RCC 7860 (cell line): ENCODE measurements at regions not wholly inside any gene's neighbourhood (a gene's known extent, or its start where the extent isn't known, plus 50 kb on each side); places are given as distances from the start of the nearest gene placed in this dataset.
"Not testable (repeated sequence)": the region's sequence is repeated elsewhere in the genome, so short reads cannot be mapped to it uniquely, and the experiment has no call there.

Experiments used
- DNase-seq: peaks from one replicate; pipeline ENCODE4 v3.0.0-alpha.2; 2015; ENCODE audit warnings: low spot score
- FAIRE-seq: peaks from 2 replicates; lab custom pipeline; 2012; peaks lifted over from hg19 to GRCh38; lab: Jason Lieb, UNC

DNA sequence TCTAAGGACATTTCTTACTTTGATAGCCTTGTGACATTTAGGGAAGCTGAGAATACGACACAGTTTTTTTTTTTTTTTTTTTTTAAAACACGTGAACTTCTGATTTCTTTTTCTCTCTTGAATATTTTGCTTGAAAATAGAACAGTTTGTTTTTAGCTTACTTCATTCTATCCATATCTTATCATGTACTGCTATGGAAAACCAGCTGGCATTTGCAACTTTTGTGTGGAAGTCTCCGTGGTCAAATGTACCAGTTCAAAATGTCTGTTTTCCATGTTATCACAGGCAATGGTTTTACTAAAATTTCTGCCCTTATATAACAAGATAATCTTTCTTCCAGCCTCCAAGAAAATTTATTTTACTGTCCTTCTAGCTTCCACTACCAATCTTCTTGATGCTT is 821.6 kb downstream of the DNAJB9 start:
- FAIRE-seq (no peak), DNase-seq (no peak)

DNA sequence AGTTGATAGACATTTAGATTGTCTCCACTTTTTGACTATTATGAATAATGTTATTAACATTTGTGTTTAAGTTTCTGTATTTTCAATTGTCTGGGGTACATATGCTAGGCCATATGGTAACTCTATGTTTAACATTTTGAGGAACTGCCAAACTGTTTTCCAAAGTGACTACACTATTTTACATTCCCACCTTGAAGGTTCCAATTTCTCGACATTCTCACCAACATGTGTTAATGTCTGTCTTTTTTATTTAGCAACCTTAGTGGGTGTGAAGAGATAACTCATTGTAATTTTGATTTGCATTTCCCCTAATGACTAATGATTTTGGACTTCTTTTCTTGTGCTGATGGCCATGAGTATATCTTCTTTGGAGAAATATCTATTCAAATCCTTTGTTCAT is 832.4 kb downstream of the DNAJB9 start:
- DNase-seq (no peak), FAIRE-seq (no peak)

DNA sequence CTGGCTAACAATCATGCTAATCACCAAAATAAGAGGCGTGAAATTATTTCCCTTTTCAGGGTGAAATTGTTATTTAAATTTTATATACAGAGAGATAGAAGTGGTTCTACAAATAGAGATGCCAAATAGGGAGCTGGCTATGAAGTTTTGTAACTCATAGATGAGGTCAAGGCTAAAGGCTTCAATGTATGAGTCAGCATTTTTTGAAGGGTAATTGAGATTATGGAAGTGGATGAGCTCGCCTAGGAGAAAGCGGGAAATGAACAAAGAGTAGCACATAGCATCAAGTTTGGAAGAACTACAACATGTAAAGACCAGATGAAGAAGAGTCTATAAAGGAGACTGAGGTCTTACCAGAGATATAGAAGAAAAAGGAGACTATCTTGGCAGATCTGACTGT is 838.1 kb downstream of the DNAJB9 start:
- no peak for FAIRE-seq
- DNase-seq = no peak

GRCh38 chr7:109437957-109438356 is 868.3 kb downstream of the DNAJB9 start:
- no peak for FAIRE-seq
- no peak for DNase-seq

- no peak for DNase-seq
- FAIRE-seq = no peak
These were observed 880.1 kb downstream of the DNAJB9 start for GRCh38 chr7:109449760-109450159.

DNA sequence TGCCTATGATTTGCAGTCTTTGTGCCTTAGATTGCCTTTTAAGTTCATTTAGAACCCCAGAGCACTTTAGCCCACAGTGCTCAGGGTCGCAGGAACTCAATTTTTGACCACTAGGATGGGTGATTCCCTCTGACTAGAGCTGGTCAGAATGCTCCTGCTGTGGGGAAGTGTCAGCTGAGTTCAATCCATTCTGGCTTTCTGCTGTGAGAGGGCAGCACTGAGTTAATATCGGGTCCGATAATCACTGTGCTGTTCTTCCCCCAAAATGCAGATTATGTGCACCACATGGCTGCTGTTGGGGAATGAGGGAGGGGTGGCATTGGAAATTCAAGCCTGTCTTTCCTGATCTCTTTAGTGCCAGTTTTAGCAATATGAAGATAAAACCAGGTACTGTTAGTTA is 886.4 kb downstream of the DNAJB9 start:
- DNase-seq (no peak), FAIRE-seq (no peak)

DNA sequence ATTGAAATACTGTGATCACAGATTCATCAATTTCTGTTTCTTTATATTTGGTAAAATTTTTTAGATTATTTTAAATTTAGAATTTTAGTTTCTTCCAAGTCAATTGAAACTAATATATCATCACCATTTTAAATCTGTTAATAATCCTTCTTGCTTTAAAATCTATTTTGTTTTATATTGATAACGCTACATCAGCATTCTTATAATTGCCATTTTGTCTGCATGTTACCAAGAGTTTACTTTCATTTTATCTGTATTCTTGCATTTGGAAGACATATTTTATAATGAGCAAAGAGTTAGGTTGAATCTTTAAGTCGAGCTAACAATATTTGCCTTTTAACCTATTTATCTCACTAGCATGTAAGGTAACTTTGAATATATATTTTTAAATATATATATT is 890.6 kb downstream of the DNAJB9 start:
- no peak for FAIRE-seq
- no peak for DNase-seq

GRCh38 chr7:109462171-109462570 is 892.5 kb downstream of the DNAJB9 start:
- DNase-seq (no peak), FAIRE-seq (no peak)

DNA sequence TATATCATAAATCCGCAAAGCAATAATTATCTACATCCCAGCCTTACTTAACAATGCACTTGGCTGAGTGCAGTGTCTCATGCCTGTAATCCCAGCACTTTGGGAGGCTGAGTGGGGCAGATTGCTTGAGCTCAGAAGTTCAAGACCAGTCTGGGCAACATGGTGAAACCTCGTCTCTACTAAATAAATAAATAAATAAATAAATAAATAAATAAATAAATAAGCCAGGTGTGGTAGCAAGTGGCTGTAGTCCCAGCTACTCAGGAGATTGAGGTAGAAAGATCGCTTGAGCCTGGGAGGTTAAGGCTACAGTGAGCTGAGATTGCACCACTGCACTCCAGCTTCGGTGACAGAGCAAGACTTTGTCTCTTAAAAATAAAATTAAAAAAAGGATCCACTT is 898.1 kb downstream of the DNAJB9 start:
- DNase-seq, FAIRE-seq: not testable (repeated sequence)

- FAIRE-seq (no peak), DNase-seq (no peak)
These were observed 903.5 kb downstream of the DNAJB9 start for GRCh38 chr7:109473172-109473571.

DNA sequence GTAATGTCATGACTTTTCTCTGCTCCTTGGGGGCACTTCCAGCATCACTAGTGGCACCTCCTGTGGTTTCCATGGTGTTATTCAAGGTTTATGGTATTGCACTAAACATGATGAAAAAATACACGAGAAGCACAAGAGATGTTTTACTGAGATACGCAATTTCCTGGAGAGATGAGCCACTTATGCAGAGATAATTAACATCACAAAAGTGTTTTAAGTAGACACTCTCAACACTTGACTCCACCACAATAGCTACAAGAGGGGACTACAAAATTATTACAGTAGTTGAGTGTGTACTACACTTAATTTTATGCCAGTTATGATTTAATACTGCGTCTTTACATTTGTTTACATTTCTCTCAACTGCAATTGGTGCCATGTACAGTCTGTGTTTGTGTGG is 906.7 kb downstream of the DNAJB9 start:
- DNase-seq (no peak), FAIRE-seq (no peak)

GRCh38 chr7:109479388-109479787 is 909.7 kb downstream of the DNAJB9 start:
- no peak for FAIRE-seq
- no peak for DNase-seq

- DNase-seq, FAIRE-seq: not testable (repeated sequence)
These were observed 920.9 kb downstream of the DNAJB9 start for GRCh38 chr7:109490607-109491006.

- FAIRE-seq = no peak
These were observed 927.4 kb downstream of the DNAJB9 start for GRCh38 chr7:109497053-109497452.

DNA sequence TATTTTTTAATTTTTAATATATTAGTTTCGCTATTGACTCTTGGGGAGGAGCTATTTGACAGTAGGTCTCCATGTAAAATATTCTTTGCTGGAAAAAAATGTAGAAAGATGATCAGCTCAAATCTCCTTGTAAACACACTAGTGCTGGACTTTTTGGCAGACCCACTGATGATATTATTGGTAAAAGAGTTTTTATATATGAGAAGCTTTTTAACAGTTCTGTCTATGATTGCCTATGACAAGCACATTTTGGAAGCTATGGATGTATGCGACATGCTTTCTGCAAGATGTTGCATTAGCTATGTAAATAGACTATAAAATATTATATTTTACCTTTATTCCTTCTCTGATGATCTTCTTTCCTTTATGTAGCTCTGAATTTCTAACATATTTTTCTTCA is 928.5 kb downstream of the DNAJB9 start:
- FAIRE-seq (no peak), DNase-seq (no peak)

More at GRCh38 chr7:109497053-109497452, 927.4 kb downstream of the DNAJB9 start:
- no peak for DNase-seq

- FAIRE-seq (no peak), DNase-seq (no peak)
These were observed 933.7 kb downstream of the DNAJB9 start for GRCh38 chr7:109503421-109503820.

DNA sequence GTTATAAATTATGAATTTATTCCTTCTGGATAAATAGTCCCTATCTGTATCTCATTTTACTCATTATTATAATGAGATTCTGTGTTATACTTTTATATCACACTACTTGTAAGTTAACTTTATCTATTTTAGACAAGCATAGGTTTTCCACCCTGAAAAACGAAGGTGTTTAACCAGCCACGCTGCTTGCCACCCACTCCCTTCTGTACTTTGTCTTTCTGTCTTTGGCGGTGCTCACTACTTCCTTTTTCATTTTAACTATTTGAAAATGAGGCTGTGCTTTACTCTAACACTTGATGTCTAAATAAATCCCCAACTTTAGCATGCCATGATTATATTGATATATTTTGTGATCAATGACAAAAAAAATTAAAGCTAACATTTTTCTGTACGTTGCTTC is 952.9 kb downstream of the DNAJB9 start:
- no peak for DNase-seq

GRCh38 chr7:109527833-109528232 is 958.2 kb downstream of the DNAJB9 start:
- DNase-seq = no peak
- FAIRE-seq = peak; percentile 10

More for the DNA sequence above, 952.9 kb downstream of the DNAJB9 start:
- no peak for FAIRE-seq

GRCh38 chr7:109529712-109530111 is 960.0 kb downstream of the DNAJB9 start:
- FAIRE-seq (no peak), DNase-seq (no peak)

DNA sequence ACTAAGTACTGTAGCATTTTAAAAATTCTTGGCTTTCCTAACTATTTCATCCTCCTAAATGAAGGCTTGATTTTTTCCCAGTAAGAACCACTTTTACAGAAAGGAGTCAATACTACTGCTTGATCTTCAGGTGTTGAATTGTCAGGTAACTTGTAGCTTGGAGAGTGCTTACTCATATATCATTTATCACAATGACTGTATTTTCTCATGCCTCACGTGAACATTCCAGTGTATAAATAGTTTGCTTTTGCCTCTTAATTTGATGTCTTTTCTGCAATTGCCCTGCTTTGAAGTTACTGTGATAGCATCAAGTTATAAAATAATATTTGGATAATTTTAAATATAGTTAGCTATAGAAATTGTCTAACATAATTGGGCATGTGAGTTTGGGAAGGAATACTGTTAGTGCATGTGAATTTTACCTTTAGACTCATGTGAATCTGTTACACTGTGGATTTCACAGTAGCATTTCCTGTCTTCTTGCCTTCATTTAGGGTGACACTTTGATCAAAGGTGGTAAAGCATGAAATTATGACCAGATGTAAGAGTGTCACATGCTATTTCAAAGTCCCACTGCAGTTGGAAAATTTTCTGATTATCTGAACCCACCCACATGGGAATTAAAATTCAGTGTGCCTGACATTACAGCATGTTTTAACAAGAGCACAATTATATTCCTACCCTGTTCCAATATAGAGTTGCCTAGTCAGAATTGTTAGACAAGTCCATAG is 962.8 kb downstream of the DNAJB9 start:
- no peak for DNase-seq
- no peak for FAIRE-seq

GRCh38 chr7:109545686-109546085 is 976.0 kb downstream of the DNAJB9 start:
- DNase-seq = no peak

DNA sequence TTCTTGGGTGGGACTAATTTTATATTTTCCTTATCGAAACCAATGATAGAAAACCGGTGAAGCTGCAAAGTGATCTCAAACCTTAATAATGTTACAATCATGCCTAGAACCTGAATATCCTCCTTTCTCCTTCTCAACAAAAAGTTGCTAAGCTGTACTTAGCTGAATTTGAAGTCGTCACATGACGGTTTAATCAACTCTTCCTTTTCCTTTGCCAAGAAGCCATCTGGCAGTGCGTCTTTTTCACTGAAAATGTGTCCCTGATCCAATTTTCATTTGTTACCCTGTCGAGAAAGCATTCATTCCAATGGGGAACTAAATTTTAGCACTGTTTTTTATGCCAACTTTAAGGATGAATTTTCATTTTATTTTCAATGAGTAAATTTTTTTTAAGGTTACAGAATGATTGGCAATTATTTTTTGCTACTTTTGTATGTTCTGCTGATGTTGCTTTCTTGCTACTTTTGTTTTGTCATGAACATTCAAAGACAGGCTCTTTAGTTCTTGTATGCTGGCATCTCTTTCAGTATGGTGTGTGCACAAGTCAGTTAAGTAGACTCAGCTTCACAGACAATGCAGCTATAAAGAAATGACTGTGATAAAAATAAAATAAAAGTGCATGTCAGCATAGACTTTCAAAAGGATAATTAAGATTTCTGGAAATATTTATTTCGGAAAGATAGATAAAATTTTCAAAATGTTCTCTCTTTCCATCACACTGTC is 980.0 kb downstream of the DNAJB9 start:
- FAIRE-seq (no peak), DNase-seq (no peak)

More at GRCh38 chr7:109545686-109546085, 976.0 kb downstream of the DNAJB9 start:
- no peak for FAIRE-seq
